Endothelial cell (in vitro differentiated cells): ENCODE measurements at regions not wholly inside any gene's neighbourhood (a gene's known extent, or its start where the extent isn't known, plus 50 kb on each side); places are given as distances from the start of the nearest gene placed in this dataset.

Experiments used
- DNase-seq: peaks from one replicate; pipeline ENCODE4 v3.0.0; 2021; ENCODE audit warnings: low spot score
- H3K27ac Mint-ChIP-seq: one replicate; pipeline ENCODE4 v1.8.0; 2021; ENCODE audit warnings: mixed read lengths, inconsistent platforms; ENCODE audit not compliant: unreplicated experiment
- H3K27me3 Mint-ChIP-seq: one replicate; pipeline ENCODE4 v1.8.0; 2021; ENCODE audit warnings: mild to moderate bottlenecking, moderate library complexity, mixed read lengths, inconsistent platforms; ENCODE audit not compliant: unreplicated experiment
- H3K36me3 Mint-ChIP-seq: one replicate; pipeline ENCODE4 v1.8.0; 2021; ENCODE audit warnings: mild to moderate bottlenecking, low read depth, mixed read lengths, inconsistent platforms; ENCODE audit not compliant: unreplicated experiment
- H3K4me1 Mint-ChIP-seq: one replicate; pipeline ENCODE4 v1.8.0; 2021; ENCODE audit warnings: mild to moderate bottlenecking, mixed read lengths, inconsistent platforms; ENCODE audit not compliant: unreplicated experiment
- H3K4me3 Mint-ChIP-seq: one replicate; pipeline ENCODE4 v1.8.0; 2021; ENCODE audit warnings: mild to moderate bottlenecking, mixed read lengths, inconsistent platforms; ENCODE audit not compliant: unreplicated experiment
- H3K9me3 Mint-ChIP-seq: one replicate; pipeline ENCODE4 v1.8.0; 2021; ENCODE audit warnings: mixed read lengths, inconsistent platforms; ENCODE audit not compliant: unreplicated experiment
- TF ChIP-seq, protein P1 (sequence below): fragments of 200-600 bp; sonication (generic); IDR thresholded peaks from one replicate; pipeline ENCODE4 v1.5.0; 2021; ENCODE audit warnings: antibody characterized with exemption; ENCODE audit not compliant: unreplicated experiment

DNA sequence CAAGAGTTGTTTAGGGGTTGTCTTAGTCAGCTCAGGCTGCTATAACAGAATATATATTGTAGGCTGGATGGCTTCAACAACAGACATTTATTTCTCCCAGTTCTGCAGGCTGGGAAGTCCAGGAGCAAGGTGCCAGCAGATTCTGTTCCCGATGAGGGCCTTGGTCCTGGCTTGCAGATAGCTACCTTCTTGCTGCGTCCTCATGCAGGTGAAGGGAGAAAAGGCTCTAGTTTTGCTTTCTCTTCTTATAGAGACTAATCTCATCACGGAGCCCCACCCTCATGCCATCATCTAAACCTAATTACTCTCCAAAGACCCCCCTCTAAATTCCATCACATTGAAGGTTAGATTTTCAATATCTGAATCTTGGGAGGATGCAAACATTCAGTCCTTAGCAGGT, 246.0 kb upstream of the ANKRD55 start:
- Mint-ChIP-seq H3K27me3 (no peaks in the 10 kb centered on the region), H3K9me3 (no peaks in the 10 kb centered on the region), H3K36me3 (no peaks in the 10 kb centered on the region), H3K27ac (no peak overlapping the region), H3K4me3 (no peak overlapping the region), H3K4me1 (peaks cover 34% of the 10 kb centered on the region)
- TF ChIP-seq, protein P1, sequence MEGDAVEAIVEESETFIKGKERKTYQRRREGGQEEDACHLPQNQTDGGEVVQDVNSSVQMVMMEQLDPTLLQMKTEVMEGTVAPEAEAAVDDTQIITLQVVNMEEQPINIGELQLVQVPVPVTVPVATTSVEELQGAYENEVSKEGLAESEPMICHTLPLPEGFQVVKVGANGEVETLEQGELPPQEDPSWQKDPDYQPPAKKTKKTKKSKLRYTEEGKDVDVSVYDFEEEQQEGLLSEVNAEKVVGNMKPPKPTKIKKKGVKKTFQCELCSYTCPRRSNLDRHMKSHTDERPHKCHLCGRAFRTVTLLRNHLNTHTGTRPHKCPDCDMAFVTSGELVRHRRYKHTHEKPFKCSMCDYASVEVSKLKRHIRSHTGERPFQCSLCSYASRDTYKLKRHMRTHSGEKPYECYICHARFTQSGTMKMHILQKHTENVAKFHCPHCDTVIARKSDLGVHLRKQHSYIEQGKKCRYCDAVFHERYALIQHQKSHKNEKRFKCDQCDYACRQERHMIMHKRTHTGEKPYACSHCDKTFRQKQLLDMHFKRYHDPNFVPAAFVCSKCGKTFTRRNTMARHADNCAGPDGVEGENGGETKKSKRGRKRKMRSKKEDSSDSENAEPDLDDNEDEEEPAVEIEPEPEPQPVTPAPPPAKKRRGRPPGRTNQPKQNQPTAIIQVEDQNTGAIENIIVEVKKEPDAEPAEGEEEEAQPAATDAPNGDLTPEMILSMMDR: no peak
- no peak for DNase-seq

DNA sequence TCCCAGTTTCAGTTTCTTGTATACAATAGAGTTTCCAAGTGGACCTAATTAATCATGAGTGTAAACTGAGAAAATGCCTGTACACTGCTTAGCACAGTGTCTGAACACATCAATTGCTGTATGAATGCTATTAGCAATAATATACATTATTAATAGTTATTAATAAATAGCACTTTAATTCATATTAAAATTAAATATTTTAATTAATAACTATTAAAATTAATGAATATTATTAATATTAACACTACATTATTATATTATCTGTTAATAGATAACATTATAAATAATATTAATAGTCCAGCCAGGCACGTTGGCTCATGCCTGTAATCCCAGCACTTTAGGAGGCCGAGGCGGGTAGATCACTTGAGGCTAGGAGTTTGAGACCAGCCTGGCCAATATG, 244.9 kb upstream of the ANKRD55 start:
- Mint-ChIP-seq H3K4me1 (peaks cover 34% of the 10 kb centered on the region), H3K27me3 (no peaks in the 10 kb centered on the region), H3K36me3 (no peaks in the 10 kb centered on the region)

DNA sequence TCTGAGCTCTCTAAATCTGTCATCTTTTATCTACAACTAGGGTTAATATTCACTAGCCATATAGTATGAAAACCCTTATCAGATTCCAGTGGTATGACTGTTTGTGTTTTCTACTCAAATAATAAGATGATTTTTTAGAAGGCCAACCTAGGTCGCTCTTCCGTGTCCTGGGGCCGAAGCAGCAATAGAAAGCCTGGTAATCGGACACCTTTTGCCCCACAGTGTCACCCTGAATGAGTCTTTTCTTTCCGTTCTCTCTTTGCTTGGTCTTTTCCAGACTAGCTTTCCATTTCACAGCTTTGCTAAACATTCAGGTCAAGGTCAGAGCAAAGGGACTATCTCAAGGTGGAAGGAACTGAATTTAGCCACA, 243.3 kb upstream of the ANKRD55 start:
- Mint-ChIP-seq H3K36me3 (no peaks in the 10 kb centered on the region), H3K27ac (no peak overlapping the region), H3K27me3 (no peaks in the 10 kb centered on the region), H3K4me1 (peaks cover 26% of the 10 kb centered on the region), H3K4me3 (no peak overlapping the region), H3K9me3 (no peaks in the 10 kb centered on the region)
- TF ChIP-seq, protein P1: no peak
- DNase-seq: no peak

More for the DNA sequence above, 244.9 kb upstream of the ANKRD55 start:
- TF ChIP-seq, protein P1: no peak
- no peak for DNase-seq
- Mint-ChIP-seq H3K4me3 (no peak overlapping the region), H3K27ac (no peak overlapping the region), H3K9me3 (no peaks in the 10 kb centered on the region)

DNA sequence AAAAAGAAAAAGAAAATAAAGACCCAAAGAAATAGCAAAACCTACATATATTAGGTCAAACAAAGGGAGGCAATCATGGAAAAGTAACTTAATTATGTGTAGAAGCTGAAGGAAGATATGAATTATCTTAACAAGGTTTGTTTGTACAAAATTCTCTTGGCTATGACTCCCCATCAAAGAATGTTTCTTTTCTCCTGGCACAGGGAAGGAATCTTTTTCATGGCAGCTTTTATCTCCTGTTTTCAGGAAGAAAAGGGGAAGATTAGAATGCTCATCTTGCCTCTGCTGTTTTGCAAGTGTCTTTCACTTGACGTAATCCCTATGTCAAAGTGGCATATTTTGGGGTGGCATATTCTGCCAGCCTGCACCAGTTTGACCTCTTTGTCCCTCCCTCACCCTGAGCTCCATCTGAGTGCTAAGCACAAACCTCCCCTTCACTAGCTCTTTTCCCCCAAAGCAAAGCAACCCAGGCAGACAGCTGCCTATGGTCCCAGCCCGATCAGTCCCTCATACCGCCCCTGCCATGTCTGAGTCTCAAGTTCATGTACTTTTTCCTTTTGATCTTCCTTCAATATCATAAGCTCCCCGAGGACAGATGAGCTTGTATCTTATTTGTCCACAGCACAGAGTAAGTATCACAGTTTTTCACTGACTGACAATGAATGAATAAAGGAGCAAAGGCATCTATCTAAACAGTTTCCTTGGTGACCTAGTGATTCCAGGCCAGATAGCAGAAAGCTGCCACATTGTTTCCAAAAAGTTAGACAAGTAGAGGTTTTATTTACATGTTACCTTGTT, 242.8 kb upstream of the ANKRD55 start:
- H3K4me1 Mint-ChIP-seq: peaks cover 23% of the 10 kb centered on the region
- no peaks in the 10 kb centered on the region for H3K9me3 Mint-ChIP-seq
- H3K27ac Mint-ChIP-seq: no peak overlapping the region
- no peak overlapping the region for H3K4me3 Mint-ChIP-seq
- H3K36me3 Mint-ChIP-seq: no peaks in the 10 kb centered on the region
- TF ChIP-seq, protein P1: no peak
- H3K27me3 Mint-ChIP-seq: no peaks in the 10 kb centered on the region
- DNase-seq: no peak

DNA sequence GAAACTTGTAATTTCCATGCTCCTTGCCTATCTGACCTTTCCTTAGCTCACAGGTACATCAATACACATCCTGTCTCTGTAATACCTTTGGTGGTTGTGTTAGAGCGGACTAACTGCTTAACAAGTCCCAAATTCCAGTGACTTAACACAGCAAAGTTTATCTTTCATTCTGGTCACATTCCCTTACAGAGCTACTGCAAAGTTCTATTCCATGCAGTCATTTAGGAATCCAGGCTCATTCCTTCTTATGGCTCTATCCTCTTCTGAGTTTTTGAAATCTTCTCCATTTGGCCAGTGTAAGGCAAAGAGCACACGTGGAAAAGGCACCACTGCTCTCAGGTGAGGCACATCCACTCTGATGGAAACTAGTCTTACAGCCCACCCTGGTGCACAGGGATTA, 238.6 kb upstream of the ANKRD55 start:
- Mint-ChIP-seq H3K9me3 (no peaks in the 10 kb centered on the region), H3K27me3 (no peaks in the 10 kb centered on the region), H3K4me1 (peaks cover 17% of the 10 kb centered on the region), H3K27ac (no peak overlapping the region), H3K36me3 (no peaks in the 10 kb centered on the region), H3K4me3 (no peak overlapping the region)
- no peak for DNase-seq
- TF ChIP-seq, protein P1: no peak
